GM19397 (cell line): ENCODE measurements at regions not wholly inside any gene's neighbourhood (a gene's known extent, or its start where the extent isn't known, plus 50 kb on each side); places are given as distances from the start of the nearest gene placed in this dataset.

Experiments used
- ATAC-seq: cut with Tn5 transposase; IDR thresholded peaks from one replicate; pipeline ENCODE4 v1.9.1; 2021; ENCODE audit warnings: mild to moderate bottlenecking, moderate library complexity; ENCODE audit not compliant: unreplicated experiment

- no peak for ATAC-seq
Measured at GRCh38 chr12:85669911-85670310, 166.3 kb downstream of the RASSF9 start.

- ATAC-seq: no peak
Measured at GRCh38 chr12:85672436-85672835, 163.8 kb downstream of the RASSF9 start.

GRCh38 chr12:85673921-85674420 is 162.2 kb downstream of the RASSF9 start:
- ATAC-seq: no peak

- no peak for ATAC-seq
Measured at GRCh38 chr12:85676816-85677749, 159.1 kb downstream of the RASSF9 start.

GRCh38 chr12:85679296-85679695 is 156.9 kb downstream of the RASSF9 start:
- ATAC-seq: no peak

GRCh38 chr12:85680881-85681280 is 155.3 kb downstream of the RASSF9 start:
- ATAC-seq: no peak

- no peak for ATAC-seq
Measured at GRCh38 chr12:85681333-85681732, 154.9 kb downstream of the RASSF9 start.

- ATAC-seq: no peak
Measured at GRCh38 chr12:85683051-85683450, 153.2 kb downstream of the RASSF9 start.

GRCh38 chr12:85688837-85689236 is 147.4 kb downstream of the RASSF9 start:
- no peak for ATAC-seq

- no peak for ATAC-seq
Measured at GRCh38 chr12:85690146-85690545, 146.1 kb downstream of the RASSF9 start.

- no peak for ATAC-seq
Measured at GRCh38 chr12:85693093-85693665, 143.0 kb downstream of the RASSF9 start.

GRCh38 chr12:85695097-85695715 is 141.0 kb downstream of the RASSF9 start:
- no peak for ATAC-seq

- no peak for ATAC-seq
Measured at GRCh38 chr12:85697003-85697402, 139.2 kb downstream of the RASSF9 start.

GRCh38 chr12:85698937-85699336 is 137.3 kb downstream of the RASSF9 start:
- ATAC-seq: no peak

- no peak for ATAC-seq
Measured at GRCh38 chr12:85708775-85709174, 127.4 kb downstream of the RASSF9 start.

GRCh38 chr12:85711735-85712390 is 124.3 kb downstream of the RASSF9 start:
- ATAC-seq: no peak

GRCh38 chr12:85713373-85713772 is 122.8 kb downstream of the RASSF9 start:
- ATAC-seq: no peak

GRCh38 chr12:85714425-85714824 is 121.8 kb downstream of the RASSF9 start:
- ATAC-seq: no peak

- no peak for ATAC-seq
Measured at GRCh38 chr12:85720308-85721033, 115.7 kb downstream of the RASSF9 start.

GRCh38 chr12:85725991-85726390 is 110.2 kb downstream of the RASSF9 start:
- no peak for ATAC-seq
